ENCODE measurements at regions not wholly inside any gene's neighbourhood (a gene's known extent, or its start where the extent isn't known, plus 50 kb on each side); places are given as distances from the start of the nearest gene placed in this dataset.
A peak's percentile ranks its signal among the peaks of the same experiment; 100 is the strongest.

DNA sequence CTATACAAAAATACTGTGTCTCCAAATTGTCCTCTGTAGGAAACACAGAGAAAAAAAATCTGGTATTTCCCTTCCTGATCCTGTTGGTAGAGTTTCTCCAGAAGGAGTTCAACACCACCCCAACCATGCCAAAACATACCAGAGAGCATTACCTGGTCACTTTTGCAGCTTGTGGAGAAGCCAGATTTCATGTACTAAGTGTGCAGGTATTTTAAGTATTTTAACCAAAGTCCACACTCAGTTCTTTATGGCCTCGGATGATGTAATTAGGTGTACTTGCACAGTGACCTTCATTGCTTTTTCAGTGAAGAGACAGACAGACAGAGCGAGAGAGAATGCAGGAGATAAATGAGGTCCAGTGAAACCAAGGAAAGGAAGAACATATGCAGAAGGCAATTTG, 2046.8 kb upstream of the CDH9 start (continued):
- TF ChIP-seq EZH2 (IDR thresholded peaks at IDR 0.05; ENCODE audit: low read depth, unreplicated experiment), result no peak

DNA sequence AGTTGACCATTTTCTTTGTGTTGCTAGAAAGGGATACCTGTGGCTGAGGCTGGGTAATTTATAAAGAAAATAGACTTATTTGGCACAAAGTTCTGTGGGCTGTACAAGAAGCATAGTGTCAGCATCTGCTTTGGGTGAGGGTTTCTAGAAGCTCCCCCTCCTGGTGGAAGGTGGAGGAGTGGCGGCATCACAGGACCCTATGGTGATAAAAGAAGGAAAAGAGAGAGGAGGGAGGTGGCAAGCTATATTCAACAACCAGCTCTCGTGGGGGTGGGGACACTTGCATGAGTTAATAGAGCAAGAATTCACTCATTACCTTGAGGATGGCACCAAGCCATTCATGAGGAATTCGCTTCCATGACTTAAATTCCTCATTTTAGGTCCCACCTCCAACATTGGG, 2041.4 kb upstream of the CDH9 start:
- Histone ChIP-seq H4K20me1 (replicated peaks; ENCODE audit: insufficient read depth) (no peaks in the 10 kb centered on the region), H3K4me3 (no peak overlapping the region), H3K4me1 (ENCODE audit: insufficient read depth) (no peaks in the 10 kb centered on the region), H3K79me2 (replicated peaks; ENCODE audit: insufficient read depth) (no peaks in the 10 kb centered on the region), H2AFZ (peak overlapping the region; percentile 23; the same call in 1 of the 2 replicates), H3K4me2 (no peak overlapping the region), H3K27me3 (ENCODE audit: insufficient read depth) (no peaks in the 10 kb centered on the region), H3K27ac (ENCODE audit: low read depth) (no peak overlapping the region), H3K9me2 (ENCODE audit: insufficient read depth) (no peaks in the 10 kb centered on the region), H3K36me3 (ENCODE audit: insufficient read depth) (no peaks in the 10 kb centered on the region), H3F3A (replicated peaks; ENCODE audit: low read depth) (no peaks in the 10 kb centered on the region)
- Mint-ChIP-seq H3K27me3 (ENCODE audit: insufficient read depth, low read depth, poor library complexity) (no peaks in the 10 kb centered on the region), H3K27ac (no peak overlapping the region), H3K4me1 (peaks cover 4% of the 10 kb centered on the region; the same call in 1 of the 3 replicates), H3K4me3 (no peak overlapping the region), H3K9me3 (no peaks in the 10 kb centered on the region; the same call in 2 of the 3 replicates), H3K36me3 (ENCODE audit: low read depth) (no peaks in the 10 kb centered on the region)
- DNase-seq (ENCODE audit: low spot score) (peak; percentile 70), ATAC-seq (peak; percentile 94)
- TF ChIP-seq, protein P1, sequence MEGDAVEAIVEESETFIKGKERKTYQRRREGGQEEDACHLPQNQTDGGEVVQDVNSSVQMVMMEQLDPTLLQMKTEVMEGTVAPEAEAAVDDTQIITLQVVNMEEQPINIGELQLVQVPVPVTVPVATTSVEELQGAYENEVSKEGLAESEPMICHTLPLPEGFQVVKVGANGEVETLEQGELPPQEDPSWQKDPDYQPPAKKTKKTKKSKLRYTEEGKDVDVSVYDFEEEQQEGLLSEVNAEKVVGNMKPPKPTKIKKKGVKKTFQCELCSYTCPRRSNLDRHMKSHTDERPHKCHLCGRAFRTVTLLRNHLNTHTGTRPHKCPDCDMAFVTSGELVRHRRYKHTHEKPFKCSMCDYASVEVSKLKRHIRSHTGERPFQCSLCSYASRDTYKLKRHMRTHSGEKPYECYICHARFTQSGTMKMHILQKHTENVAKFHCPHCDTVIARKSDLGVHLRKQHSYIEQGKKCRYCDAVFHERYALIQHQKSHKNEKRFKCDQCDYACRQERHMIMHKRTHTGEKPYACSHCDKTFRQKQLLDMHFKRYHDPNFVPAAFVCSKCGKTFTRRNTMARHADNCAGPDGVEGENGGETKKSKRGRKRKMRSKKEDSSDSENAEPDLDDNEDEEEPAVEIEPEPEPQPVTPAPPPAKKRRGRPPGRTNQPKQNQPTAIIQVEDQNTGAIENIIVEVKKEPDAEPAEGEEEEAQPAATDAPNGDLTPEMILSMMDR (conservative IDR thresholded peaks at IDR 0.05; ENCODE audit: low read depth in 2 of 2), result peak; percentile 75 to 77
- TF ChIP-seq EZH2phosphoT487 (IDR thresholded peaks at IDR 0.05; ENCODE audit: unreplicated experiment), result no peak
- TF ChIP-seq POLR2AphosphoS5 (IDR thresholded peaks at IDR 0.05; ENCODE audit: low read depth), result no peak

- H3K27ac Mint-ChIP-seq, result no peak overlapping the region
- H2AFZ ChIP-seq, result peak overlapping the region; percentile 58; the same call in 1 of the 2 replicates
- TF ChIP-seq JUNB (IDR thresholded peaks at IDR 0.05; ENCODE audit: unreplicated experiment), result no peak
- no peak for TF ChIP-seq ZNF114 (CRISPR knock-in tag; IDR thresholded peaks at IDR 0.05)
- TF ChIP-seq, protein P1 (conservative IDR thresholded peaks at IDR 0.05; ENCODE audit: low read depth in 2 of 2), result no peak
- TF ChIP-seq NANOG (IDR thresholded peaks at IDR 0.05; ENCODE audit: borderline replicate concordance), result no peak
- no peak for TF ChIP-seq POLR2AphosphoS5 (IDR thresholded peaks at IDR 0.05; ENCODE audit: low read depth)
- no peak for TF ChIP-seq ETS1 (IDR thresholded peaks at IDR 0.05)
- no peak for TF ChIP-seq EZH2phosphoT487 (IDR thresholded peaks at IDR 0.05; ENCODE audit: unreplicated experiment)
- TF ChIP-seq ZNF331 (CRISPR knock-in tag; IDR thresholded peaks at IDR 0.05; ENCODE audit: low read depth), result no peak
Measured at GRCh38 chr5:29077451-29077850, 2039.1 kb upstream of the CDH9 start.

More at GRCh38 chr5:29077451-29077850, 2039.1 kb upstream of the CDH9 start:
- no peak overlapping the region for H3K4me3 Mint-ChIP-seq
- ATAC-seq, result no peak
- DNase-seq (ENCODE audit: low spot score), result no peak
- no peaks in the 10 kb centered on the region for H3F3A ChIP-seq (replicated peaks; ENCODE audit: low read depth)
- H3K27ac ChIP-seq (ENCODE audit: low read depth), result no peak overlapping the region
- H3K36me3 Mint-ChIP-seq (ENCODE audit: low read depth), result no peaks in the 10 kb centered on the region
- H3K4me3 ChIP-seq, result no peak overlapping the region
- H3K4me2 ChIP-seq, result no peak overlapping the region
- peaks cover 4% of the 10 kb centered on the region; the same call in 1 of the 3 replicates for H3K4me1 Mint-ChIP-seq
- H3K27me3 Mint-ChIP-seq (ENCODE audit: insufficient read depth, low read depth, poor library complexity), result no peaks in the 10 kb centered on the region
- H3K9me2 ChIP-seq (ENCODE audit: insufficient read depth), result no peaks in the 10 kb centered on the region
- H3K9me3 Mint-ChIP-seq, result no peaks in the 10 kb centered on the region; the same call in 2 of the 3 replicates
- H3K79me2 ChIP-seq (replicated peaks; ENCODE audit: insufficient read depth), result no peaks in the 10 kb centered on the region
- no peaks in the 10 kb centered on the region for H3K4me1 ChIP-seq (ENCODE audit: insufficient read depth)
- no peaks in the 10 kb centered on the region for H3K27me3 ChIP-seq (ENCODE audit: insufficient read depth)
- H4K20me1 ChIP-seq (replicated peaks; ENCODE audit: insufficient read depth), result no peaks in the 10 kb centered on the region
- no peaks in the 10 kb centered on the region for H3K36me3 ChIP-seq (ENCODE audit: insufficient read depth)

Data from GM23338 (cell line).